HG02973 (cell line): ENCODE measurements at regions not wholly inside any gene's neighbourhood (a gene's known extent, or its start where the extent isn't known, plus 50 kb on each side); places are given as distances from the start of the nearest gene placed in this dataset.
"Not testable (repeated sequence)": the region's sequence is repeated elsewhere in the genome, so short reads cannot be mapped to it uniquely, and the experiment has no call there.

Experiments used
- ATAC-seq: cut with Tn5 transposase; IDR thresholded peaks from one replicate; pipeline ENCODE4 v1.9.1; 2021; ENCODE audit warnings: moderate library complexity; ENCODE audit not compliant: unreplicated experiment

- no peak for ATAC-seq
Observed at GRCh38 chr1:184181044-184181443, 129.5 kb downstream of the TSEN15 start.

DNA sequence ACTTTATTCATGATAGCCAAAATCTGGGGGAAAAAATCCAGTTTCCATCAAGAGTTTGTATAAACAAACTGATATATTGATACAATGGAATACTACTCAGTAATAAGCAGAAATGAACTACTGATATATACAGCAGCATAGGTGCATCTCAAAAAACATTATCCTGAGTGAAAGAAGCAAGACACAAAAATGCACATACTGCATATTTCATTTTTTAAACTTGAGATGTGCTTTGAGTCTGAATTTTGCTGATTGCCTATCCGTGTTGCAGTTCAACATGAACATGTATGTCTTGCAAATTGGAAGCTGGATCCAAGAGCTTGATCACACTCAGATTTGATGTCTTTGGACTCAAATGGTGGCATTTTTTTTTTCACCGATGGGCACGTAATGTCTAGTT is 132.4 kb downstream of the TSEN15 start:
- ATAC-seq, result no peak

DNA sequence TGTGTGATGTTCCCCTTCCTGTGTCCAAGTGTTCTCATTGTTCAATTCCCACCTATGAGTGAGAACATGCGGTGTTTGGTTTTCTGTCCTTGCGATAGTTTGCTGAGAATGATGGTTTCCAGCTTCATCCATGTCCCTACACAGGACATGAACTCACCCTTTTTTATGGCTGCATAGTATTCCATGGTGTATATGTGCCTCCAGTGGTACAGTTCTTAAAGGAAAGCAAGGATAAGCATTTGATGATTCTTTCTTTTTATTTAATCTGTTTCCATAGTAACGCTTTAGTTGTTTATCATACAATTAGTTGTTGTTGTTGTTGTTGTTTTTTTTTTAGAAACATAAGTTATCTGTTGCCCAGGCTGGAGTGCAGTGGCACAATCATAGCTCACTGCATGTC is 133.1 kb downstream of the TSEN15 start:
- ATAC-seq, result not testable (repeated sequence)

- no peak for ATAC-seq
Observed at GRCh38 chr1:184185347-184185746, 133.8 kb downstream of the TSEN15 start.

DNA sequence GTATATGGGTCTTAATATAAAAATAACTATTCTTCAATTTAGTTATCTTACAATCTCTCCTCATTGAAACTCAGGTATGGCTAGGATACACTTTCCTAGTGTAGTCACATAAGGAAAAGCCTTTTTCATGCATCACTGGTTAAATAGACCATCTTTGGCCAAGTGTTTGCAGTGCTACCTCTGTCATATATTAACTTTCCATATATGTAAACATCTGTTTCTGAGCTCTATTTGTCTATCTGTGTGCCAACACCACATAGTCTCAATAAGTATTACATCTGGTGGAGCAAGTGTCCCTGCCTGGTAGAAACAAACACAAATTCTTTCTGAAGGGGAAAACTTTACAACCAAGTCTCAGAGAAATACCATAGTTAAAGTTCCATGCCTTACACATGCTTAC is 134.6 kb downstream of the TSEN15 start:
- ATAC-seq, result no peak

- ATAC-seq, result no peak
Observed at GRCh38 chr1:184187097-184187496, 135.6 kb downstream of the TSEN15 start.

GRCh38 chr1:184188037-184188436 is 136.5 kb downstream of the TSEN15 start:
- no peak for ATAC-seq

DNA sequence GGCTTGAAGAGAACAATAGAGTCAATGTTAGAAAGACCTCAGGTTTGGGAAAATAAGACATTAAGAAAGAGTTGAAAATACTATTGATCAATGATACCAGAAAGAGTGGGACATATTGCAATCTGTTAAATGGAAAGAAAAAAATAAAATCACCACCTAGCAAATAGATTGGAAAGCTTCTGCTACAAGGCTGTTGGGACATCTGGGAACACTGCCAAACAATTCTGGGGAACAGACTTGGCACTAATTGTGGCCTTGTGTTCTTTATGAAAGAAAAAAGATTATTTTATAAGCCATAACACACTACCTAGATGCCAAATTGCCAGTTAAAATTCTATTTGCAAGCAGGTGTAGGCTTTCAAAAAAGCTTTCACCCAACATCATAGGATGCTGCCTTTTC is 137.8 kb downstream of the TSEN15 start:
- no peak for ATAC-seq

GRCh38 chr1:184190616-184191015 is 139.1 kb downstream of the TSEN15 start:
- no peak for ATAC-seq

- no peak for ATAC-seq
Observed at GRCh38 chr1:184191181-184191621, 139.7 kb downstream of the TSEN15 start.

GRCh38 chr1:184192796-184193195 is 141.3 kb downstream of the TSEN15 start:
- no peak for ATAC-seq

- no peak for ATAC-seq
Observed at GRCh38 chr1:184193451-184193850, 141.9 kb downstream of the TSEN15 start.

- no peak for ATAC-seq
Observed at GRCh38 chr1:184194236-184194635, 142.7 kb downstream of the TSEN15 start.

DNA sequence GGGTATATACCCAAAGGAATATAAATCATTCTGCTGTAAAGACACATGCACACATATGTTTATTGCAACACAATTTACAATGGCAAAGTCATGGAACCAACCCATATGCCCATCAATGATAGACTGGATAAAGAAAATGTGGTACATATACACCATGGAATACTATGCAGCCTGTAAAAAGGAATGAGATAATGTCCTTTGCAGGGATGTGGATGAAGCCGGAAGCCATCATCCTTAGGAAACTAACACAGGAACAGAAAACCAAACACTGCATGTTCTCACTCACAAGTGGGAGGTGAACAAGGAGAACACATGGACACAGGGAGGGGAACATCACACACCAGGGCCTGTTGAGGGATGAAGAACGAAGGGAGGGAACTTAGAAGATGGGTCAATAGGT is 144.2 kb downstream of the TSEN15 start:
- not testable (repeated sequence) for ATAC-seq

- ATAC-seq, result no peak
Observed at GRCh38 chr1:184197831-184198230, 146.3 kb downstream of the TSEN15 start.

DNA sequence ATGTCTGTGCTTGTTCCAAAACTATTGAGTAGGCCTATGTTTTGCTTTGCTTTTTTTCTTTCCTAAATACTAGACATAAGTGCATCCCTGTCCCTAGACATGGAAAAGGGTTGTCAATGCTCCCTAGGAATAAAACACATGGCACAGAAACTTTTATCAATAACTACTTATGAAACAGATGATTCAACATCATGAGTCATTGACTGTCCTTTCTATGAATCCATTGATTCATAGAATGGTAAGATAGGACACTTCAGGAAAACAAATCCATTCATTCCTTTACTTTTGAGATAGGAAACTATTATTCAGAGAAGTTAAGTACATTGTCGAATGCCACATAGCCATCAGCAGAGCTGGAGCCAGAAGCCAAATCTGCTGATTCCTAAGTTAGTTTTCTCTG is 147.5 kb downstream of the TSEN15 start:
- ATAC-seq, result no peak

DNA sequence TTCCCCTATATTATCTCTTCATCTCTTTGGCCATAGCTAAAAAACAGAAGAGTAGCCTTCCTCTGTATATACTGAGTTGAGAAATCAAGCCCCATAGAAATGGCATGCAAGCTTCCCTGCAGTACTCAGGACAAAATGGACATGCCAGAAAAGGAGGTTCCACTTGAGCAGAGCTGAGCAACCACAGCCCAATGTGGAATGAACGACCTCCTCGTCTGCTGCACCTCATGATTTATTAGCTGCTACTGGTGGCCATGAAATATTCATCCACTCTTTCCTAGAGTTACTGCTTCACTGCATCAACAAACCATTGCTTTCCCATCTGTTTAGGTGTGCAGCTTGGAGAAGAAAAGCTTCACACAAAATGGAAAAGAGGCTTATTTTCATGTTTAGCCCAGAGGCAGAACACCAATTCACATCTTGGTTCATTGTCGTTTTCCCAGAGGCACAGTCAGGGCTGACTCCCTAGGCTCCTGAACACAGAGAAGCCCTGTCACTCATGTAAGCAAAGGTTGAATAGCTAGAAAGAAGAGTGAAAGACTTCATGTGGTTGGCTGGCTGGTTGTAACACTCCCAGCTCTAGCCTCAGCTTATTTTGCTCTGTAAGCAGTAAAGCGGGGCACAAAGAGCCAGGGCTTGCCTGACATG is 148.0 kb downstream of the TSEN15 start:
- ATAC-seq, result no peak

DNA sequence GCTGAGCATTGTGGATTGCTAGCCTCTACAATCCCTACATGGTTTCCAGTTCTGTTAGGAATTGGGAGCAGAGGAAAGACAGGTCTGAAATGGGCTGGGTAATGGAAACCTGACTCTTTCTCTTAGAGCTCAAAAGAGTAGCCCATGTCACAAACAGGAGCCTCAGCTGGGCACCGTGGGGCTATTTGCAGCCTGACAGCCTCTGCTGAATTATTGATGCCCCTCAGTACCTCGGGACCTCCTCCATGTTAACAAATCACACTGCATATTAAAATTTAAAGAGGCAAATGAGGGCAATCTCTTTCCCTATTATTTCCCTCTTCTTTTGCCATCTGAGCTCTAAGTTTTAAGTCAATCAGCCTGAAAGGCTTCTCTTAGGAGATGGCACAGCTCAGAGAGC is 157.1 kb downstream of the TSEN15 start:
- no peak for ATAC-seq

GRCh38 chr1:184210031-184210430 is 158.5 kb downstream of the TSEN15 start:
- no peak for ATAC-seq

GRCh38 chr1:184210862-184211261 is 159.3 kb downstream of the TSEN15 start:
- ATAC-seq, result no peak

GRCh38 chr1:184212649-184213314 is 161.3 kb downstream of the TSEN15 start:
- ATAC-seq, result no peak

DNA sequence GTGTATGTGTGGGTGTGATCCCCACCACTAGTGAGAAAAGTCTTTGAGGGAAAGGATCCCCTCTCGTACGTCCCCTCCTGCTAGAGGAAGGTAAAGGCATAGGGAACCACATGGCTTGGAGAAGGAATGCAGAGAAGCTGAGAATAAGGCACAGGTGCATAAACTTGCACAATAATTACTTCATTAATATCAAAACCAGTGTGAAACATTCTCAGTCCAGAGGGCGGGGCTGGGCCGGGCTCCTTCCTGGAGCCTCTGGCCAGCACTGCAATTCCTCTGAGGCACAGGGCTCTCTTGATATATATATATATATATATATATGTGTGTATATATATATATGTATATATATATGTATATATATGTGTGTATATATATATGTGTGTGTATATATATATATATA is 162.6 kb downstream of the TSEN15 start:
- no peak for ATAC-seq
